Common myeloid progenitor, CD34-positive (primary cell): ENCODE measurements at regions not wholly inside any gene's neighbourhood (a gene's known extent, or its start where the extent isn't known, plus 50 kb on each side); places are given as distances from the start of the nearest gene placed in this dataset.

Source experiments
- CTCF ChIA-PET: fragments of 350-600 bp; sonication (Branson Sonifier 250); formaldehyde crosslinking; loops from one replicate; lab custom pipeline; 2021; ENCODE audit warnings: antibody characterized with exemption; lab: Charles Lee
- POLR2A ChIA-PET: fragments of 350-600 bp; sonication (Branson Sonifier 250); formaldehyde crosslinking; loops from one replicate; lab custom pipeline; 2021; ENCODE audit warnings: antibody characterized with exemption; lab: Charles Lee
- DNase-seq, 3 donors: peaks; one replicate each; pipeline versions ENCODE4 v3.0.0 to v3.0.0-alpha.2; 2013
- H3K27ac ChIP-seq, 2 experiments: 1 replicate in 1 of 2; 2 replicates in 1 of 2; pipeline ENCODE4 v1.7.0; 2013; ENCODE audit warnings: inconsistent platforms in 2 of 2, low read length in 2 of 2, mild to moderate bottlenecking in 2 of 2, low read depth in 1 of 2, moderate library complexity in 1 of 2; ENCODE audit not compliant: severe bottlenecking in 2 of 2, insufficient read depth in 1 of 2, poor library complexity in 1 of 2
- H3K27me3 ChIP-seq, 5 experiments: replicated peaks in 2 of 5; 1 replicate in 3 of 5; 2 replicates in 2 of 5; pipeline versions ENCODE4 v1.6.1 to v1.7.0; 2013; ENCODE audit warnings: low read length in 4 of 5, mild to moderate bottlenecking in 2 of 5, moderate library complexity in 2 of 5, inconsistent platforms in 1 of 5; ENCODE audit not compliant: insufficient read depth in 5 of 5, control insufficient read depth in 4 of 5
- H3K36me3 ChIP-seq, 4 experiments: 1 replicate in 2 of 4; 2 replicates in 2 of 4; pipeline versions ENCODE4 v1.6.1 to v1.7.0; 2013; ENCODE audit warnings: low read length in 3 of 4, control low read depth in 1 of 4, mild to moderate bottlenecking in 1 of 4; ENCODE audit not compliant: control insufficient read depth in 4 of 4, insufficient read depth in 4 of 4
- H3K4me1 ChIP-seq, 4 experiments: 1 replicate in 3 of 4; 2 replicates in 1 of 4; pipeline versions ENCODE4 v1.6.1 to v1.7.1; 2013; ENCODE audit warnings: low read length in 3 of 4, mild to moderate bottlenecking in 3 of 4, control low read depth in 1 of 4, inconsistent platforms in 1 of 4, moderate library complexity in 1 of 4; ENCODE audit not compliant: control insufficient read depth in 4 of 4, insufficient read depth in 4 of 4; ENCODE audit errors: control extremely low read depth in 1 of 4
- H3K4me3 ChIP-seq, 7 experiments: 1 replicate in 4 of 7; 2 replicates in 3 of 7; pipeline versions ENCODE4 v1.5.1 to v1.7.0; 2013; ENCODE audit warnings: mild to moderate bottlenecking in 7 of 7, low read length in 6 of 7, moderate library complexity in 6 of 7, inconsistent platforms in 2 of 7, low read depth in 2 of 7, control low read depth in 1 of 7; ENCODE audit not compliant: insufficient read depth in 4 of 7, control insufficient read depth in 1 of 7; ENCODE audit errors: extremely low read depth in 1 of 7
- H3K9me3 ChIP-seq, 5 experiments: 1 replicate in 4 of 5; 2 replicates in 1 of 5; pipeline versions ENCODE4 v1.6.1 to v1.7.1; 2013; ENCODE audit warnings: low read length in 4 of 5, mild to moderate bottlenecking in 2 of 5, inconsistent platforms in 1 of 5, low read depth in 1 of 5, moderate library complexity in 1 of 5; ENCODE audit not compliant: control insufficient read depth in 4 of 5, insufficient read depth in 2 of 5; ENCODE audit errors: control extremely low read depth in 1 of 5
- WGBS: methylation state at CpG from one replicate; pipeline ENCODE4 v1.1.5; 2013; ENCODE audit not compliant: insufficient coverage; 5-methylcytosine and 5-hydroxymethylcytosine counted together

GRCh38 chr5:6936031-6936430, 222.8 kb downstream of the TENT4A start:
- H3K9me3 ChIP-seq = no peaks in the 10 kb centered on the region
- H3K27me3 ChIP-seq = peaks cover 0 to 3% (median 0%) of the 10 kb centered on the region in 5 experiments
- H3K27ac ChIP-seq = no peak overlapping the region
- H3K36me3 ChIP-seq = no peaks in the 10 kb centered on the region
- POLR2A ChIA-PET = no interaction called here
- WGBS = 100% methylated on average over 1 of the region's 1 CpG
- DNase-seq = no peak
- no peak overlapping the region for H3K4me3 ChIP-seq
- no peaks in the 10 kb centered on the region for H3K4me1 ChIP-seq
- CTCF ChIA-PET = interaction anchor here (1.1 kb wide), 1 partner anchor 55 kb away, joined by 3 read pairs; no protein-coding TSS in a partner anchor

- no peaks in the 10 kb centered on the region for H3K36me3 ChIP-seq
- ChIA-PET CTCF (no interaction called here), POLR2A (no interaction called here)
- no peak overlapping the region for H3K4me3 ChIP-seq
- peaks cover 0 to 3% (median 0%) of the 10 kb centered on the region in 5 experiments for H3K27me3 ChIP-seq
- no peaks in the 10 kb centered on the region for H3K4me1 ChIP-seq
- H3K9me3 ChIP-seq = no peaks in the 10 kb centered on the region
- DNase-seq = no peak
- WGBS = no CpG with 5 or more reads among the region's 3 CpGs
- no peak overlapping the region for H3K27ac ChIP-seq
Observed at GRCh38 chr5:6937677-6938076, 224.4 kb downstream of the TENT4A start.

GRCh38 chr5:6941631-6942030, 228.4 kb downstream of the TENT4A start:
- Histone ChIP-seq H3K9me3 (peaks cover 0 to 1% (median 0%) of the 10 kb centered on the region in 5 experiments), H3K27me3 (no peaks in the 10 kb centered on the region), H3K4me1 (no peaks in the 10 kb centered on the region), H3K4me3 (no peak overlapping the region), H3K27ac (no peak overlapping the region), H3K36me3 (no peaks in the 10 kb centered on the region)
- DNase-seq = no peak
- 96% methylated on average over 3 of the region's 3 CpGs for WGBS
- ChIA-PET CTCF (no interaction called here), POLR2A (no interaction called here)

DNA sequence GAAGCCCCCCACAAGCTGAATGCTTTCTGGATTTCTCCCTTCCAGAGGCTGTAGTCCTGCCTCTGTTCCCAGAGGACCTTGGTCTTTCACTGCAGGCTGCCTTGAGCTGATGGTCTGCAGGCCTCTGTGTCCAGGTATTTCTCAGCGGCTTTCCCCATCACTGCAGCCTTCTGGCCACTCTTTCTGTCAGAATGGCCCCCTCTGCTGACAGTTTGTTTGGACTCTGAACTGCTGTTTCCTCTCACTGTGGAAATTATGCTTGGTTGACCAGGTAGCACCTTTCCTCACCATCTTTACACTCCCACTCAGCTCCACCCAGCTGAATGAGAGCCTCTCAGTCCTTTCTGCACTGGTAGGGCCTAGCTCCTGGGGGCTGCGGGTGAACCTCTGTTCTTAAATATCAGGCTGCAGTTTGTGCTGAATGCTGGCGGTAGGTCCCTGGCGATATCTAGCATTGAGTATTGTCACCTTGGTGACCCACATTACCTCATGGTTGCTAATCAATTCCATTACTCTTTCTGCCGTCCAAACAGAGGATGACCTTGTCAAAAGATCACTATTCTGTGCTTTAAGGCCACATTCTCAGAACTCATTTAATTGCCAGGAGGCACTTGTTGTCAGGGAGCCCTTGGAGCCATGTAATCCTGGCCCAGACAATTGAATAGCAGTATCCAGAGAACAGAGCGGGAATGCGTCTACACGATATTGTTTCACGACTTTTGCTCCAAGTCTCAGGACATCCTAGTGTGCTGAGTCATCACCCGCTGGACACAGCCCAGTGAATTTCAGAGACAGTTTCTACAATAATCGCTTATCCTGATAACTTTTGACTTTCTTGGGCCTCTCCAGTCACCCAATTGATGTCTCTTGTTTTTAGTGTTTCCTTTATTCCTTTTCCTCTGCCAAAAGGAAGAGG, 230.2 kb downstream of the TENT4A start:
- DNase-seq = no peak
- H3K27me3 ChIP-seq = no peaks in the 10 kb centered on the region
- ChIA-PET CTCF (no interaction called here), POLR2A (no interaction called here)
- no peaks in the 10 kb centered on the region for H3K4me1 ChIP-seq
- no peak overlapping the region for H3K4me3 ChIP-seq
- 93% methylated on average over 11 of the region's 11 CpGs for WGBS
- no peaks in the 10 kb centered on the region for H3K36me3 ChIP-seq
- H3K27ac ChIP-seq = no peak overlapping the region
- H3K9me3 ChIP-seq = peaks cover 0 to 1% (median 0%) of the 10 kb centered on the region in 5 experiments

DNA sequence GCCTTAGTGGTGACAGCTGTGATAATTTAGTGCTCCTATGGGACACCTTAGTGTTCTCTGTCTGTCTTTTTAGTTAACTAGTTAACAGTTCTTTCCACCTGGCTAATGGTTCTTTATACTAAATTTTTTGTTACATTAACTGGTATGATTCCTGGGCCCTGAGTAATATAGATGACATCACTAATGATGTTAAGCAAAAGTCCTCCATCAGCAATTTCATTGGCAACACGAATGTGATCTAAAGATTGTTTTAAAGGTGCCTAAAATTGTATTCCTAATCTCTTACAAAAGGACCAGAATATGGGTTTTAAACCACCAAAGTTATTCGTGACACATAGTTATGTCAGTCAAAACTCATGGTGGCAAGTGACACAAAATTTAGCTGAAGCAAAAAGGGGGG, 235.3 kb downstream of the TENT4A start:
- Histone ChIP-seq H3K27ac (no peak overlapping the region), H3K9me3 (peaks cover 0 to 1% (median 0%) of the 10 kb centered on the region in 5 experiments), H3K4me1 (no peaks in the 10 kb centered on the region), H3K36me3 (no peaks in the 10 kb centered on the region), H3K27me3 (no peaks in the 10 kb centered on the region), H3K4me3 (no peak overlapping the region)
- ChIA-PET CTCF (no interaction called here), POLR2A (no interaction called here)
- DNase-seq = no peak
- no CpG with 5 or more reads among the region's 2 CpGs for WGBS

GRCh38 chr5:6949230-6949629, 236.0 kb downstream of the TENT4A start:
- Histone ChIP-seq H3K27me3 (no peaks in the 10 kb centered on the region), H3K36me3 (no peaks in the 10 kb centered on the region), H3K9me3 (peaks cover 0 to 1% (median 0%) of the 10 kb centered on the region in 5 experiments), H3K27ac (no peak overlapping the region), H3K4me3 (no peak overlapping the region), H3K4me1 (no peaks in the 10 kb centered on the region)
- no peak for DNase-seq
- ChIA-PET POLR2A (no interaction called here), CTCF (no interaction called here)
- WGBS = 86% methylated on average over 3 of the region's 3 CpGs

DNA sequence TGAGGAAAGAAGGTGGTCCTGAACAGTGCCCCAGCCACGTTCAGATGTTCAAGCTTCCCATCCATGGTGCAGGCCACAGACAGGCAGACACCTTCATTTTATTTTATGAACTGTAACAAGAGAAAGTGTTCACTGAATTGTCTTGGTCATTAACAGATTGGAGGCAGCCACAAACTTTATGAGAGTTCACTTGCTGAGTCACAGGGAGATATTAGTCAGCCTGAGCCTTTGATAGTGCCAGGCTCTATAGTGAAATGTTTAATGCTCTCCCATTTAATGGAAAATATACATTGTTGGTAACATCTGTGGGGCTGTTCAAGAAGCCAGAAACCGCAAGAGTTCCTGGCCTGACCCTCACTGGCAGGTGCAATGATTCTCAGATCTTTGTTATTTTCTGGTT, 237.0 kb downstream of the TENT4A start:
- H3K27ac ChIP-seq = no peak overlapping the region
- H3K4me1 ChIP-seq = no peaks in the 10 kb centered on the region
- POLR2A ChIA-PET = no interaction called here
- no peak overlapping the region for H3K4me3 ChIP-seq
- 100% methylated on average over 2 of the region's 2 CpGs for WGBS
- CTCF ChIA-PET = no interaction called here
- no peaks in the 10 kb centered on the region for H3K27me3 ChIP-seq
- DNase-seq = no peak
- H3K36me3 ChIP-seq = no peaks in the 10 kb centered on the region
- H3K9me3 ChIP-seq = peaks cover 0 to 1% (median 0%) of the 10 kb centered on the region in 5 experiments
